T-helper 1 cell treated with Interleukin-12 subunit alpha and Interleukin-12 subunit beta and Interleukin-4 antibody, amounts not matched to agents 30 μg/mL and 1 μg/mL, for 36 hours (primary cell): ENCODE measurements at regions not wholly inside any gene's neighbourhood (a gene's known extent, or its start where the extent isn't known, plus 50 kb on each side); places are given as distances from the start of the nearest gene placed in this dataset.
"Not testable (repeated sequence)": the region's sequence is repeated elsewhere in the genome, so short reads cannot be mapped to it uniquely, and the experiment has no call there.

Experiments used
- H3K27ac Mint-ChIP-seq: one replicate; pipeline ENCODE4 v1.8.0; 2021; ENCODE audit warnings: mild to moderate bottlenecking, mixed read lengths
- H3K27me3 Mint-ChIP-seq: one replicate; pipeline ENCODE4 v1.8.0; 2021; ENCODE audit warnings: low read depth, mixed read lengths
- H3K36me3 Mint-ChIP-seq: one replicate; pipeline ENCODE4 v1.8.0; 2021; ENCODE audit warnings: low read depth, mixed read lengths
- H3K4me1 Mint-ChIP-seq: one replicate; pipeline ENCODE4 v1.8.0; 2021; ENCODE audit warnings: low read depth, mixed read lengths
- H3K4me3 Mint-ChIP-seq: one replicate; pipeline ENCODE4 v1.8.0; 2021; ENCODE audit warnings: mild to moderate bottlenecking, moderate library complexity, mixed read lengths
- H3K9me3 Mint-ChIP-seq: one replicate; pipeline ENCODE4 v1.8.0; 2021; ENCODE audit warnings: mixed read lengths

DNA sequence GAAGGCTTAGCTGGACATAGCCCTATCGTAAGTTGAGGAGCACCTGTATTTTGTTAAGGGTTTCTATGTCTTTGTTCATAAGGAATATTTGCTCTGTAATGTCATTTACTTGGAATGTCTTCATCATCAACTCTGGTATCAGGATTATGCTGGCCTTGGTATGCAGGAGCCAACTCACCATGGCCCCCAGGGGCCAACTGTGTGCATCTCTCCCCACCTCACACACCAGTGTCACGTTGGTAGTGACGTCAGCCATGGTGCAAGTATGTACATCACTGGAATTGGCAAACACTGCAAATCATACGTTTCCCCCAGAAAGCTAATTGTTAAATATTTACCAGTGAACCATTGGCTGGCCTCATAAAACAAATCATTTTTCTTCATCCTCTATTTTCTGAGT is 70.8 kb downstream of the YTHDF1 start:
- Mint-ChIP-seq H3K36me3 (no peaks in the 10 kb centered on the region), H3K27ac (no peak overlapping the region), H3K9me3 (peaks cover 16% of the 10 kb centered on the region), H3K4me1 (no peaks in the 10 kb centered on the region), H3K27me3 (peaks cover 18% of the 10 kb centered on the region), H3K4me3 (no peak overlapping the region)

DNA sequence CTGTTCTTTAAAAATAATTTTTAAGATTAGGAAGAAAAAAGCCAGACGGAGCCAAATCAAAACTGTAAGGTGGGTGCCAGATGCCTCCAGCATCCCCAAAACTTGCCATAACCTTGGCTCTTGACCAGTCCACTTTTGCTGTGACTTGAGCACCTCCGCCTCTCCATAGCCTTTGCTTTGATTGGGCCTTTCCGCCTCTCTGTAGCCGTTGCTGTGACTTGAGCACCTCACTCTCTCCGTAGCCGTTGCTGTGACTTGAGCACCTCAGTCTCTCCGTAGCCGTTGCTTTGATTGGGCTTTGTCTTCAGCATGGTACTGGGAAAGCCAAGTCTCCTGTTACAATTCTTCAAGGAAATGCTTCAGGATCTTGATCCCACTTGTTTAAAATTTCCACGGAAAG is 73.0 kb downstream of the YTHDF1 start:
- H3K36me3 Mint-ChIP-seq, result no peaks in the 10 kb centered on the region
- H3K4me3 Mint-ChIP-seq, result no peak overlapping the region
- H3K27ac Mint-ChIP-seq, result no peak overlapping the region
- no peaks in the 10 kb centered on the region for H3K4me1 Mint-ChIP-seq
- H3K9me3 Mint-ChIP-seq, result peaks cover 7% of the 10 kb centered on the region
- peaks cover 9% of the 10 kb centered on the region for H3K27me3 Mint-ChIP-seq

DNA sequence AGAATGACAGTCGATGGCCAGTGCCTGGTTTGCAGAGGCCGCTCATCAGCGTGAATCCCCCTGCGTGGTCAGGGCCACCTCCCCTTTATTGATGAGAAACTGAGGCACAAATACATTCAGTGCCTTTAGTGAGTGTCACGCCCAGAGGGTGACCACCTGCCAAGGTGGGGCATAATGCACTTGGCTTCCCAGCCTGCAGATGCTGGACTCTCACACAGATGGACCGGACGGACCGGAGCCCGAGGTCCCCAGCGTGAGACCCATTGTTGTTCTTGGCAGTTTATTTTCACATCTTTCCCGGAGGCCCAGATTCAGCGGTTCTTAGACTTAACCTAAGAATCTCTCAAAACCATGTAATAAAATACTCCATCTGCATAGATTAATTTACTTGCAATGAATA is 74.4 kb downstream of the YTHDF1 start:
- Mint-ChIP-seq H3K36me3 (no peaks in the 10 kb centered on the region), H3K4me3 (no peak overlapping the region), H3K4me1 (no peaks in the 10 kb centered on the region), H3K27ac (no peak overlapping the region), H3K27me3 (peaks cover 5% of the 10 kb centered on the region), H3K9me3 (no peaks in the 10 kb centered on the region)

DNA sequence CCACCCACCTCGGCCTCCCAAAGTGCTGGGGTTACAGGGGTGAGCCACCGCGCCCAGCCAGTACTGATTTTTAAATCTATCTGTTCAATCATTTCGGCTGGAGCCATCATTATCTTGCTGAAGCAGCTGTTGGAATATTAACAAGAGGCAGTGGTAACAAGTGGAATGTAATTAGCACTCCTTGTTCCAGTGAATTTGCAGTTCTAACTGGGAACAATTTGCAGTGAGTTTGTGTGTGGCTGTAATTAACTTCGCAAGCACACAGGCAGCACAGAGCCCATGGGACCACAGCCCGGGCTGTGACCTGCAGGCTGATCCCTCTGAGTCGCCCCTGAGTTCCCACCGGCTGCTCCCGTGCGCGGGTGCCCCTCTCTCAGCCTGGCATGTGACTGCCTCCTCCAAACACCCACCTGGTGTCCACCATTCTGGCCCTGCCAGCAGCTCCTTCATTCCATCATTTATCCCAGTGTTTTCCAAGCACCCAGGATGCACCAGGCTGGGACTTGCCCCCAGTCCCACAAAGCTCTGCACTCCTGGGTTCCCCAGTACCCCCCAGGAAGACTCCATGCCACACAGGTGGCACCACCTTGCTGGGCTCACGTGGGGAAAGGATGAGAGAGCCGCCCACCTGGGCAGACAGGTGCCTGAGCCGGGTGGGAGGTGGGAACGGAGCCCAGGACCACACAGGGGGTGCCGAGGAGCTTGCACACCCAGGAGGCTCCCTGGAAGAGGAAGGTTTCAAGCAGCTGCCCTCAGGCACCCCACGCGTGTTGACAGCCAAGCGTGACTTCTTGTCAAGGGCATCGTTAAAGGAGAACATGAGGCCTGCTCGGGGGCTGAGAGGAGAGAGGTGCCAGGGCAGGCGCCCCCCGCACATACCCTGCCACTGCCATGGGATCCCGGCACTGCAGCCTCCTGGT is 75.2 kb downstream of the YTHDF1 start:
- peaks cover 2% of the 10 kb centered on the region for H3K27me3 Mint-ChIP-seq
- no peaks in the 10 kb centered on the region for H3K36me3 Mint-ChIP-seq
- H3K9me3 Mint-ChIP-seq, result no peaks in the 10 kb centered on the region
- no peak overlapping the region for H3K4me3 Mint-ChIP-seq
- H3K4me1 Mint-ChIP-seq, result no peaks in the 10 kb centered on the region
- H3K27ac Mint-ChIP-seq, result no peak overlapping the region

DNA sequence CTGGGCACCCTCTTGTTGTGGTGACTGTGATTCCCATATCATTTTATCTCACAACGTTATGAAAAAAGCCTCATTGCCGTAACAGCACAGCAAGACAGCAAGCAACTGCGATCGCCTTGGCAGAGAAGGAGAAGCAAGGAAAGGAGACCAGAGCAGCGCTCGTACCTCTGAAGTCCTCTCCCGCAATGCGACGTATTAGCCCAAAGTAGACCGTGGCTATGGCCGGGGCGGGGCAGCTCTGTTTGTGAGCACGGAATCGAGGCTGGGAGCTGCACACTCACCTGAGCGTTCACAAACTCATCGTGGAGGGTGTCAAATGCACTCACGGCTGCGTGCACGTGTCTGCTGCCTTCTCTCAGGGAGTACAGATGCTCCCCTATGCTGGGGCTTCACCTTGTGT is 76.1 kb downstream of the YTHDF1 start:
- Mint-ChIP-seq H3K36me3 (no peaks in the 10 kb centered on the region), H3K4me3 (no peak overlapping the region), H3K27me3 (peaks cover 2% of the 10 kb centered on the region), H3K9me3 (no peaks in the 10 kb centered on the region), H3K27ac (no peak overlapping the region), H3K4me1 (no peaks in the 10 kb centered on the region)

DNA sequence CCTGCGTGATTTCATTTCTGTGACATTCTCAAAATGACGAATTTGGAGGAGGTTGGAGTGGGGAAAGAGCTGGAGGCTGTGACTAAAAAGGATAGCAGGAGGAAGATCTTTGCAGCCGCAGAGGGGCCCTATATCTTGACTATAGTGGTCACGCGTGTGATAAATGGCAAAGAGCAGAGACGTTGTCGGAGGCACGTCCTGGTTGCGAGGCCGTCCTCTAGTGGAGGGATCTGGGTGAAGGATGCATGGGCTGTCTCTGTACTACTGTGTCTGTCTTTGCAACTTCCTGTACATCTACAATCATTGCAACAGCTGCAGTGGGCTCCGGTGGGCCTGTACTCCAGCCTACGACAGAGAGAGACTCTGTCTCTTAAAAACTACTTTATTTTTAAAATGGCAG is 76.6 kb downstream of the YTHDF1 start:
- Mint-ChIP-seq H3K4me3 (no peak overlapping the region), H3K27ac (no peak overlapping the region), H3K9me3 (no peaks in the 10 kb centered on the region), H3K4me1 (no peaks in the 10 kb centered on the region), H3K27me3 (peaks cover 2% of the 10 kb centered on the region), H3K36me3 (no peaks in the 10 kb centered on the region)

DNA sequence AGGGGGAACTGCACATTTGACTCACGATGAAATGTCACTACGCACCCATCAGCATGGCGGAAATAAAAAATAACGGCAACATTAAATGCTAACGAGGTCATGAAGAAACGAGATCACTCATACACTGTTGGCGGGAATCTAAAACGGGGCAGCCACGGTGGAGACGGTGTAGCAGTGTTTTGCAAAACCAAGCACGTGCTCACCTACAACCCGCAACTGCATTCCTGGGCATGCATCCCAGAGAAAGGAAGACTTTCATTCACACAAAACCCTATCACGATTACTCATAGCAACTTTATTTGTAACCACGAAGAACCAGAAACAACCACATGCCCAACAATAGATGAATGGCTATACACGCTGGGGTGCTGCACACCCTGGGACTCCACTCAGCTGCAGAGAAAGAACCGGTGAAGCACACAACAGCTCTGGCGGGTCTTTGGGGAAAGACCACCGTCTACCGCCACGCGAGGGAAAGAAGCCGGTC is 77.0 kb downstream of the YTHDF1 start:
- Mint-ChIP-seq H3K27me3 (peaks cover 2% of the 10 kb centered on the region), H3K4me1 (no peaks in the 10 kb centered on the region), H3K36me3 (no peaks in the 10 kb centered on the region), H3K9me3 (no peaks in the 10 kb centered on the region), H3K4me3 (no peak overlapping the region), H3K27ac (no peak overlapping the region)

DNA sequence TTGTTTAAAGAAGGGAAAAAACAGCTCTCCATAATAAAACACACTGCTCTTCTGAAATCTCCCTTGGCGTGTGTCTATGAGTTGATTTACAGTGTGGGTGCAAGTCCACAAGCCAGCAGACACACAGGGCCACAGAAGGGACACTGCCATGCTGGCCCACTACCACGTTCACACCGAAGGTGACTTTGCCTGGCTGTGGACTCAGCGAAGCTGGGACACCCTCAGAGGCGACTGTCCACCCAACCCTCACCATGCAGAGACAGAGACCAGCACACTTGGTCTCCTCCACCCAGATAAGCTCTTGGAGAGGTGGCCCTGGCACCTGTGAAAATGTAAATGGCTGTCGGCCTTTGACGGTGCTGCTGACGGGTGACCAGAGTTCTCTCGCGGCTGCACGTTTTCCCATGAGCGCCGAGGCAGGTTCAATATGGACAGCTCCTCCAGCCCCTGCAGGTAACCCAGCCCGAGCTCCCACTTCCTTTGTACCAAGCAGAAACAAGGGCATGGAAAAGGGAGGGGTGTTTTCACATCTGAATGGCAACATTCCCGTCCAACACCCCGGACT is 78.0 kb downstream of the YTHDF1 start:
- Mint-ChIP-seq H3K9me3 (no peaks in the 10 kb centered on the region), H3K27ac (no peak overlapping the region), H3K27me3 (peaks cover 2% of the 10 kb centered on the region), H3K36me3 (no peaks in the 10 kb centered on the region), H3K4me1 (no peaks in the 10 kb centered on the region), H3K4me3 (no peak overlapping the region)

DNA sequence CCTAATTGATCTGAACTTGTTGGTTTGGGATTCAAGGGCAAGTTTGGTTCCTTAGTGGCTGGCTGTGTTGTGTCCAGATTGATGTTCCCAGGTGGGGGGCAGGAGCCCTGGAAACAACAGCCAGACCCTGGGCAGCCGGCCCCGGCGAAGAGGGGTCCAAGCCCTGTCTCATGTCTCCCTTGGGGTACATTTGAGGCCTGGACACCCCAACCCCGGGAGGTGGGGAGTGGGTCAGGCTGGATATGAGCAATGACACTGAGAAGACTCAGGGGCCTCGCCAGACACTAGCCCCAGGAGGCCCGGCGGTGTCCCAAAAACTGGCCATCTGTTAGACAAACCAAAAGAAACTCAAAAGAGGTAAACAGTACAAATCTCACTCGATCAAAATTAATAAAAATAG is 79.6 kb downstream of the YTHDF1 start:
- Mint-ChIP-seq H3K9me3 (no peaks in the 10 kb centered on the region), H3K27me3 (peaks cover 2% of the 10 kb centered on the region), H3K4me1 (no peaks in the 10 kb centered on the region), H3K27ac (no peak overlapping the region), H3K36me3 (no peaks in the 10 kb centered on the region), H3K4me3 (no peak overlapping the region)

DNA sequence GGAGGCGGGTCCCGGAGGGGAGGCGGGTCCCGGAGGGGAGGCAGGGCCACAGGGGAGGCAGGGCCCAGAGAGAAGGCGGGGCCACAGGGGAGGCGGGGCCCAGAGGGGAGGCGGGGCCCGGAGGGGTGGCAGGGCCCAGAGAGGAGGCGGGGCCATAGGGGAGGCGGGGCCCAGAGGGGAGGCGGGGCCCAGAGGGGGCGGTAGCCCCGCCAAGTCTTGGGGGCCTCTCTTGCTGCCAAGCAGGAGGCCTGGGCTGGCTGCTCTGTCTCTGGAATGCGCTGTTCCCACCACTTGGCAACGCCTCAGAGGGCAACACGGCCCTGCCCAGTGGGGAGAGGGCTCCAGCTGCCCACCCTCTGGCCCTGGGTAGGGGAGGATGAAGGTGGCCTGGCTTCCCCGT is 80.5 kb downstream of the YTHDF1 start:
- H3K36me3 Mint-ChIP-seq, result no peaks in the 10 kb centered on the region
- H3K9me3 Mint-ChIP-seq, result no peaks in the 10 kb centered on the region
- no peaks in the 10 kb centered on the region for H3K4me1 Mint-ChIP-seq
- no peak overlapping the region for H3K4me3 Mint-ChIP-seq
- peaks cover 2% of the 10 kb centered on the region for H3K27me3 Mint-ChIP-seq
- H3K27ac Mint-ChIP-seq, result no peak overlapping the region

DNA sequence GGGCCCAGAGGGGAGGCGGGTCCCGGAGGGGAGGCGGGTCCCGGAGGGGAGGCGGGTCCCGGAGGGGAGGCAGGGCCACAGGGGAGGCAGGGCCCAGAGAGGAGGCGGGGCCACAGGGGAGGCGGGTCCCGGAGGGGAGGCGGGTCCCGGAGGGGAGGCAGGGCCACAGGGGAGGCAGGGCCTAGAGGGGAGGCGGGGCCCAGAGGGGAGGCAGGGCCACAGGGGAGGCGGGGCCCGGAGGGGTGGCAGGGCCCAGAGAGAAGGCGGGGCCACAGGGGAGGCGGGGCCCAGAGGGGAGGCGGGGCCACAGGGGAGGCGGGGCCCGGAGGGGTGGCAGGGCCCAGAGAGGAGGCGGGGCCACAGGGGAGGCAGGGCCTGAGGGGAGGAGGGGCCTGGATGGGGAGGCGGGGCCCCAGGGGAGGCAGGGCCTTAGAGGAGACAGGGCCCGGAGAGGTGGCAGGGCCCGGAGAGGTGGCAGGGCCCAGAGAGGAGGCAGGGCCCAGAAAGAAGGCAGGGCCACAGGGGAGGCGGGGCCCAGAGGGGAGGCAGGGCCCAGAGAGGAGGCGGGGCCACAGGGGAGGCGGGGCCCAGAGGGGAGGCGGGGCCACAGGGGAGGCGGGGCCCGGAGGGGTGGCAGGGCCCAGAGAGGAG is 81.1 kb downstream of the YTHDF1 start:
- not testable (repeated sequence) for H3K4me3 Mint-ChIP-seq, H3K27me3 Mint-ChIP-seq, H3K4me1 Mint-ChIP-seq, H3K27ac Mint-ChIP-seq, H3K9me3 Mint-ChIP-seq, H3K36me3 Mint-ChIP-seq

DNA sequence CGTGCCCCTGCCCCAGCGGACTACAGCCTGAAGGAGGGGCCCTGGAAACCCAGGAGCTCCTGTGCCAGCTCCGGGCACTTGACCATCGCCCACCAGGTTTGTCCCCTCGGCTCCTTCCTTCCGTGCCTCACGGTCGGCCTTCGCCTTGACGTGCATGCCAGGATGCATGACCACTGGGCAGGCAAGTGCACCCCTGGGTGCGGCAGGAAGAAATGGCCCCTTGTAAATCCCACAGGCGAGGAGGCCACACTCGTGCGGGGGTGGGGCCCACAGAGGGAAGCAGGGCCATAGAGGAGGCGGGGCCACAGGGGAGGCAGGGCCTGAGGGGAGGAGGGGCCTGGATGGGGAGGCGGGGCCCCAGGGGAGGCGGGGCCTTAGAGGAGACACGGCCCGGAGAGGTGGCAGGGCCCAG is 81.7 kb downstream of the YTHDF1 start:
- Mint-ChIP-seq H3K27me3 (peaks cover 5% of the 10 kb centered on the region), H3K4me3 (no peak overlapping the region), H3K4me1 (no peaks in the 10 kb centered on the region), H3K36me3 (no peaks in the 10 kb centered on the region), H3K9me3 (no peaks in the 10 kb centered on the region), H3K27ac (no peak overlapping the region)

DNA sequence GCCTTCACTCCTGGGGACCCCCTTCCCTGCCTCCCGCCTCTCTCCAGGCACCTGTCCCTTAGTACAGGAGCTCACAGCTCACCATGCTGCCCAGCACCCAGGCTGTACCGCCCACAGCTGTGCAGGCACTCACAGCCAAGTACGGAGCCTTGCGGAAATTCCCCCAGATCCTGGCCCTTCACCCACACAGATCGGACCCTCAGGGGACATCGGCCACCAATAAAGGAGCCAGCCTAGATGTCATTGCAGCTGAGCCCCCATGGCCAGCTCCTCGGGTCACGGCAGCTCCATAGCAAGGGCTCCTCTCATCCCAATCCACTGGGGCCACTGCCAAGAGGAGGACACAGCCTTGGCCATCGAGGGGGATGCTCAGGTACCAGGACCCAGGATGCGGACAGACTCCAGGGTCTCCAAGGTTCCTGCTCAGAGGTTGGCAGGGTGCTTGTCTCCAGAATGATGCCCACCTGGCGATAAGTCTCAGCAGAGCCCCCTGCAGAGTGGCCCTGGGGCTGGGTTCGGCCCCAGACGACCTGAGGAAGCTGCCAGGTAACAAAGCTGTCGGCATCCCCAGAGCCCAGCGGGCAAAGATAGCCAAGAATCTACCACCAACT is 82.3 kb downstream of the YTHDF1 start:
- Mint-ChIP-seq H3K36me3 (no peaks in the 10 kb centered on the region), H3K9me3 (no peaks in the 10 kb centered on the region), H3K4me1 (no peaks in the 10 kb centered on the region), H3K27ac (no peak overlapping the region), H3K27me3 (peaks cover 6% of the 10 kb centered on the region), H3K4me3 (no peak overlapping the region)

DNA sequence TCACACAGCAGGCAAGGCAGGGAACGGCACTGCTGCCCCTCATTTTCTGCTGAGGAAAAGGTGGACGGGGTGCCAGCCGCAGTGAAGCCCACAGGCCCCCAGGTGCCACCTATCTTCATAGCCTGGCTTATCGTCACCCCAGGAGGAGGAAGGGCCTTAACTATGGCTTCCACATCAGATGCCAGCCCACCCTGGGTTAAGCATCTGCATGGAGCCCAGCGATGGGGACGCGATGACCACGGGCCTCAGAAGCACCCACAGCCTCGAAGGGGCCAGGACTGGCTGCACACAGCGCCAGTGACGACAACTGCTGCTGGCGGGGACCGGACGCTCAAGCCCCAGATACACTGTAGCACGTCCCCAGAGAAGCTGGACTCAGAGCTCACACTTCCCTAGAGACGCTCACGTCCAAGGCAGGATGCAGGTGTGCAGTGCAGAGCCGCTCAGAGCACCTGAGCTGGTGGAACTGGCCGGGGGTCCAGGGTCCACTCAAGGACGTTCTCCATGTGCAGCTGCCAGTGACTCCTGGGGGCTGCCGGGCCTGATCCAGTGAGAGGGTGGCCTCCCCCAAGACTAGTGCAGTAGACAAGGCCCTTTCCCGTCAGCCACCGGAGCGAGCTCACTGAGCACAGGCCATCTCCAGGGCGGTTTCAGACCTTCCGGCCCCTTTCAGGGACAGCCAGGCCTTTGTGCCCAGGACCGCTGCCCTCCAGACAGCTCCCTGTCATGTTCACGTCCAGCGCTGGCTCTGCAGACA is 83.0 kb downstream of the YTHDF1 start:
- no peaks in the 10 kb centered on the region for H3K36me3 Mint-ChIP-seq
- no peaks in the 10 kb centered on the region for H3K4me1 Mint-ChIP-seq
- H3K9me3 Mint-ChIP-seq, result no peaks in the 10 kb centered on the region
- no peak overlapping the region for H3K27ac Mint-ChIP-seq
- H3K4me3 Mint-ChIP-seq, result no peak overlapping the region
- peaks cover 6% of the 10 kb centered on the region for H3K27me3 Mint-ChIP-seq
